ENCODE measurements at regions not wholly inside any gene's neighbourhood (a gene's known extent, or its start where the extent isn't known, plus 50 kb on each side); places are given as distances from the start of the nearest gene placed in this dataset.

DNA sequence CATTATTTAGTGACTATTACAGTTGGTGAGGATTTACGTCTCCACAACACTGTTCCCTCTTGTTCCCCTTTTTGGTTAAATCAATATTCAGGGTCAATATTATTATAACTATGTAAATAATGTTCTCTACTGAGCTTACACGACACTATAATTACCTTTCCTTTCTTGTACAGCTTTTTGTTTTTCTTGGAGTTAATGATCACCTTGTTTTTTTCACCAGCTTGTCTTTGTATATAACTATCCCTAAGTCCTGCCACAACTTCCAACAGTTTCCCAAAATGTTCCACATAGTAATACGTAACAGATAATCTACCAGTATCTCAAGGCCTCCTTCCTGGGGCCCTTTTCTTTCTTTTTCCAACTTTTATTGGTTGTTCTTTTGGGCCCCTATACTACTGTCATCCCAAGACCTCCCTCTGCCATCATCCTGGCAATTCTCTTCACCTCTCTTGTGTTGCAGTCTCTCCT, 142.0 kb upstream of the SOX4 start:
- H3K27ac Mint-ChIP-seq, result no peak overlapping the region
- no peaks in the 10 kb centered on the region for H3K27me3 Mint-ChIP-seq (ENCODE audit: low read depth)
- peaks cover 28% of the 10 kb centered on the region for H3K4me1 Mint-ChIP-seq
- no peaks in the 10 kb centered on the region for H3K36me3 Mint-ChIP-seq
- TF ChIP-seq, protein P1, sequence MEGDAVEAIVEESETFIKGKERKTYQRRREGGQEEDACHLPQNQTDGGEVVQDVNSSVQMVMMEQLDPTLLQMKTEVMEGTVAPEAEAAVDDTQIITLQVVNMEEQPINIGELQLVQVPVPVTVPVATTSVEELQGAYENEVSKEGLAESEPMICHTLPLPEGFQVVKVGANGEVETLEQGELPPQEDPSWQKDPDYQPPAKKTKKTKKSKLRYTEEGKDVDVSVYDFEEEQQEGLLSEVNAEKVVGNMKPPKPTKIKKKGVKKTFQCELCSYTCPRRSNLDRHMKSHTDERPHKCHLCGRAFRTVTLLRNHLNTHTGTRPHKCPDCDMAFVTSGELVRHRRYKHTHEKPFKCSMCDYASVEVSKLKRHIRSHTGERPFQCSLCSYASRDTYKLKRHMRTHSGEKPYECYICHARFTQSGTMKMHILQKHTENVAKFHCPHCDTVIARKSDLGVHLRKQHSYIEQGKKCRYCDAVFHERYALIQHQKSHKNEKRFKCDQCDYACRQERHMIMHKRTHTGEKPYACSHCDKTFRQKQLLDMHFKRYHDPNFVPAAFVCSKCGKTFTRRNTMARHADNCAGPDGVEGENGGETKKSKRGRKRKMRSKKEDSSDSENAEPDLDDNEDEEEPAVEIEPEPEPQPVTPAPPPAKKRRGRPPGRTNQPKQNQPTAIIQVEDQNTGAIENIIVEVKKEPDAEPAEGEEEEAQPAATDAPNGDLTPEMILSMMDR (IDR thresholded peaks at IDR 0.05; ENCODE audit: unreplicated experiment), result no peak
- DNase-seq (ENCODE audit: low spot score in 2 of 2, unreplicated experiment in 2 of 2), result no peak
- peaks cover 12% of the 10 kb centered on the region for H3K9me3 Mint-ChIP-seq
- H3K4me3 Mint-ChIP-seq, result no peak overlapping the region

GRCh38 chr6:21454262-21454661, 139.3 kb upstream of the SOX4 start:
- peaks cover 12% of the 10 kb centered on the region for H3K9me3 Mint-ChIP-seq
- TF ChIP-seq, protein P1 (IDR thresholded peaks at IDR 0.05; ENCODE audit: unreplicated experiment), result no peak

DNA sequence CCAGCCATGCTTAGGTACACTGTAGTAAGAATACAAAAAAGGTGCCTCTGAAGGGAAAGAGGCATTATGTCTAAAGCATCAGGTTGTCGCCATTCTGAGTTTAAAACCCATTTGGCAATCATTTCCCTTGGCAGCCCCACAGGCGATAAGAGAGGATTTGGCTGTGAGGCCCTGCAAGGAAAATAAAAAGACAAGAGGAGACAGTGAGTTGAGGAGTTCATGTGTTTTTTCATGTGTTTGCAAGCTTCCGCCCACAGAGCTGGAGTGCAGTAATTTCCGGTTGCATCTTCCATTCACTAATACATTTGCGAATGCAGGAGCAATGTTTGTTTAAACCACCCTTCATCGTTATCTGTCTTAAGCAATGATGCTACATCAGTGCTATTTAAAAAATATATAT, 138.5 kb upstream of the SOX4 start:
- peaks cover 30% of the 10 kb centered on the region for H3K4me1 Mint-ChIP-seq
- peak overlapping the region; percentile 82 for H3K27ac Mint-ChIP-seq
- no peaks in the 10 kb centered on the region for H3K36me3 Mint-ChIP-seq
- no peaks in the 10 kb centered on the region for H3K27me3 Mint-ChIP-seq (ENCODE audit: low read depth)
- DNase-seq (ENCODE audit: low spot score in 2 of 2, unreplicated experiment in 2 of 2), result no peak
- TF ChIP-seq, protein P1 (IDR thresholded peaks at IDR 0.05; ENCODE audit: unreplicated experiment), result no peak
- H3K4me3 Mint-ChIP-seq, result no peak overlapping the region
- peaks cover 12% of the 10 kb centered on the region for H3K9me3 Mint-ChIP-seq

More at GRCh38 chr6:21454262-21454661, 139.3 kb upstream of the SOX4 start:
- H3K36me3 Mint-ChIP-seq, result no peaks in the 10 kb centered on the region
- DNase-seq (ENCODE audit: low spot score in 2 of 2, unreplicated experiment in 2 of 2), result no peak
- no peak overlapping the region for H3K27ac Mint-ChIP-seq
- H3K4me1 Mint-ChIP-seq, result peaks cover 26% of the 10 kb centered on the region
- H3K27me3 Mint-ChIP-seq (ENCODE audit: low read depth), result no peaks in the 10 kb centered on the region
- no peak overlapping the region for H3K4me3 Mint-ChIP-seq

DNA sequence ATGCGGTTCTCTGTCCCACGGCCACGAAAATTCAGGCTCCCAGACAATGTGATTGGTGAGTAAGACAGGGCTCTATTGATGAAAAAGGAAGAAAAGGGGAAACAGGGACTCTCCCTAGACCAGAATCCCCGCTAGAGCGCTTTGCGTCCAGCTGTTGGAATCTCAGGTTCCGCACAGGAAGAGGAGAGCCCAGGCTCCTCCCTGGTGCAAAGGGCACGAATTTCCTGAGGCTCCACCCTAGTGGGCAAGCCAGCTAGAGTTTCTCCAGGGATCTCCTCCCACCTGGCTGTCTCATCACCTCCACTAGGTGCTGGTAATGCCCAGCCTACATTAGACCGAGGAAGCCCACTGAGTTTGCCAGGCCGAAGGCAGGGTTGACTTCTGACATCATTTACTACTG, 135.9 kb upstream of the SOX4 start:
- no peak overlapping the region for H3K27ac Mint-ChIP-seq

DNA sequence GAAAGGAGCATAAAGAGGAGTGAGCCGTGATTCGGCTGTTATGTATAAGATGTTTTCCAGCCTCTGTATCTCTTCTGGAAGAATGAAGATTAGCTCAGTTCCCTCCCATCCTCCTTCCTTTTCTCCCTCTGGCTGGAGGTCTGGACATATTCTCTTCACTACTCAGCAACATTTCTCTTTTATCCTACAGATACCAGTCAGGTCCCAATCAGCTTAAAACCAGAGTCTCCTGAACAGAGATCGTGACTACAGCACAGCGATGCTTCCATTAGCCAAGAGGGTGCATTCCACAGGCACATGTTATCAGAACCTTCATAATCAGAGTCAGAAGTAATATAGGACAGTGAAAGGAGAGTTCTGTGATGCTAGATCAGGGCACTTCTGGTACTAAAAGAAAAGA, 133.9 kb upstream of the SOX4 start:
- H3K27ac Mint-ChIP-seq, result peak overlapping the region; percentile 70
- H3K4me3 Mint-ChIP-seq, result no peak overlapping the region
- no peaks in the 10 kb centered on the region for H3K9me3 Mint-ChIP-seq
- no peak for DNase-seq (ENCODE audit: low spot score in 2 of 2, unreplicated experiment in 2 of 2)
- TF ChIP-seq, protein P1 (IDR thresholded peaks at IDR 0.05; ENCODE audit: unreplicated experiment), result no peak
- no peaks in the 10 kb centered on the region for H3K36me3 Mint-ChIP-seq
- no peaks in the 10 kb centered on the region for H3K27me3 Mint-ChIP-seq (ENCODE audit: low read depth)
- peaks cover 31% of the 10 kb centered on the region for H3K4me1 Mint-ChIP-seq

More for the DNA sequence above, 135.9 kb upstream of the SOX4 start:
- Mint-ChIP-seq H3K36me3 (no peaks in the 10 kb centered on the region), H3K9me3 (no peaks in the 10 kb centered on the region), H3K4me1 (peaks cover 32% of the 10 kb centered on the region), H3K27me3 (ENCODE audit: low read depth) (no peaks in the 10 kb centered on the region), H3K4me3 (no peak overlapping the region)
- TF ChIP-seq, protein P1 (IDR thresholded peaks at IDR 0.05; ENCODE audit: unreplicated experiment), result no peak
- no peak for DNase-seq (ENCODE audit: low spot score in 2 of 2, unreplicated experiment in 2 of 2)

All from mesothelial cell of epicardium (in vitro differentiated cells).